HFFc6 (cell line): ENCODE measurements at regions not wholly inside any gene's neighbourhood (a gene's known extent, or its start where the extent isn't known, plus 50 kb on each side); places are given as distances from the start of the nearest gene placed in this dataset.

ENCODE experiments used
- DNase-seq: peaks from one replicate; pipeline ENCODE4 v3.0.0-alpha.2; 2018
- H3K27ac Mint-ChIP-seq: 2 replicates; pipeline ENCODE4 v1.8.0; 2020; ENCODE audit warnings: mild to moderate bottlenecking, mixed read lengths
- H3K27me3 Mint-ChIP-seq: 2 replicates; pipeline ENCODE4 v1.8.0; 2021; ENCODE audit warnings: mild to moderate bottlenecking, moderate library complexity, mixed read lengths; ENCODE audit not compliant: insufficient read depth
- H3K36me3 Mint-ChIP-seq: 2 replicates; pipeline ENCODE4 v1.8.0; 2021; ENCODE audit warnings: low read depth, mixed read lengths
- H3K4me1 Mint-ChIP-seq: 2 replicates; pipeline ENCODE4 v1.8.0; 2020; ENCODE audit warnings: low read depth, mixed read lengths
- H3K4me3 Mint-ChIP-seq: 2 replicates; pipeline ENCODE4 v1.8.0; 2020; ENCODE audit warnings: mild to moderate bottlenecking, moderate library complexity, mixed read lengths
- H3K9me3 Mint-ChIP-seq: 2 replicates; pipeline ENCODE4 v1.8.0; 2020; ENCODE audit warnings: mild to moderate bottlenecking, mixed read lengths
- TF ChIP-seq, protein P1 (sequence below): fragments of 200-600 bp; sonication (generic); IDR thresholded peaks from 2 replicates; pipeline ENCODE4 v1.5.0; 2021; ENCODE audit warnings: antibody characterized with exemption, mild to moderate bottlenecking

DNA sequence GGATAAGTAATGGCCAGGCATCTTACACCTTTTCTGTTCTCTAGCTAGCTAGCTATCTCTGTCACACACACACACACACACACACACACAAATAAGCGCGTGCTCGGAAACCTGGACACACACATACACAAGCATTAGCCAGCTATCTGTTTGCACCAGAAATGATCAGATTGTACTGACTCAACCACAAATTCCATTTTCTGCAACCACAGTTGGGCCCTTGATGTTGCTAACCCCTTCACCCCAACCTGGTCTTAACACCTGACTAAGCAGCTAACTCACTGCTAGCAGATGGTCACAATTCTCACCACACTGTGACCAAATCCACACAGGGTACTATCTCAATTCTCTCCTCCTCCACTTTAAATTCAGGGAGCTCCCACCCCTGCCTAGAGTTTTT is 183.0 kb upstream of the THBS1 start:
- no peaks in the 10 kb centered on the region for H3K9me3 Mint-ChIP-seq
- H3K27ac Mint-ChIP-seq: no peak overlapping the region
- peaks cover 52% of the 10 kb centered on the region for H3K4me1 Mint-ChIP-seq
- H3K27me3 Mint-ChIP-seq: no peaks in the 10 kb centered on the region
- no peak for DNase-seq
- peaks cover 7% of the 10 kb centered on the region for H3K36me3 Mint-ChIP-seq
- no peak overlapping the region for H3K4me3 Mint-ChIP-seq
- TF ChIP-seq, protein P1, sequence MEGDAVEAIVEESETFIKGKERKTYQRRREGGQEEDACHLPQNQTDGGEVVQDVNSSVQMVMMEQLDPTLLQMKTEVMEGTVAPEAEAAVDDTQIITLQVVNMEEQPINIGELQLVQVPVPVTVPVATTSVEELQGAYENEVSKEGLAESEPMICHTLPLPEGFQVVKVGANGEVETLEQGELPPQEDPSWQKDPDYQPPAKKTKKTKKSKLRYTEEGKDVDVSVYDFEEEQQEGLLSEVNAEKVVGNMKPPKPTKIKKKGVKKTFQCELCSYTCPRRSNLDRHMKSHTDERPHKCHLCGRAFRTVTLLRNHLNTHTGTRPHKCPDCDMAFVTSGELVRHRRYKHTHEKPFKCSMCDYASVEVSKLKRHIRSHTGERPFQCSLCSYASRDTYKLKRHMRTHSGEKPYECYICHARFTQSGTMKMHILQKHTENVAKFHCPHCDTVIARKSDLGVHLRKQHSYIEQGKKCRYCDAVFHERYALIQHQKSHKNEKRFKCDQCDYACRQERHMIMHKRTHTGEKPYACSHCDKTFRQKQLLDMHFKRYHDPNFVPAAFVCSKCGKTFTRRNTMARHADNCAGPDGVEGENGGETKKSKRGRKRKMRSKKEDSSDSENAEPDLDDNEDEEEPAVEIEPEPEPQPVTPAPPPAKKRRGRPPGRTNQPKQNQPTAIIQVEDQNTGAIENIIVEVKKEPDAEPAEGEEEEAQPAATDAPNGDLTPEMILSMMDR: no peak

DNA sequence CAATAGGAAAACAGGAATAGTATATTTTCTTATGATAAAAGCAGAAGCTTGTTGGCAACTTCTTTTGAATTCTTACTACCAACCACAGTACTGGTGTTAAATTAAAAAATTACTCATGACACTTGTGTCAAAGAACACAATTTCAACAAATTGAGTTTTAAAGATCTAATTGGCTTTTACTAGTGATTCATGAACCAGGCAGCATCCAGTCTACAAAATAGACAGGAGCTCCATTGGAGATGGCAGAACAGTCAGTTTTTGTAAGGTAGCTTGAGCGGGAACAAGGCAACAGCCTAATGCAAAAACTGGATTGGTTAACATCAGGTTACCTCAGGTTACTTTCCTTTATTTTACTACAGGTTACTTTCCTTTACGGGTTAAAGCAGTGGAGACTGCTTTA is 181.3 kb upstream of the THBS1 start:
- Mint-ChIP-seq H3K9me3 (no peaks in the 10 kb centered on the region), H3K4me1 (peaks cover 52% of the 10 kb centered on the region), H3K27ac (no peak overlapping the region), H3K27me3 (no peaks in the 10 kb centered on the region), H3K4me3 (no peak overlapping the region), H3K36me3 (peaks cover 7% of the 10 kb centered on the region)
- TF ChIP-seq, protein P1: no peak
- DNase-seq: no peak

DNA sequence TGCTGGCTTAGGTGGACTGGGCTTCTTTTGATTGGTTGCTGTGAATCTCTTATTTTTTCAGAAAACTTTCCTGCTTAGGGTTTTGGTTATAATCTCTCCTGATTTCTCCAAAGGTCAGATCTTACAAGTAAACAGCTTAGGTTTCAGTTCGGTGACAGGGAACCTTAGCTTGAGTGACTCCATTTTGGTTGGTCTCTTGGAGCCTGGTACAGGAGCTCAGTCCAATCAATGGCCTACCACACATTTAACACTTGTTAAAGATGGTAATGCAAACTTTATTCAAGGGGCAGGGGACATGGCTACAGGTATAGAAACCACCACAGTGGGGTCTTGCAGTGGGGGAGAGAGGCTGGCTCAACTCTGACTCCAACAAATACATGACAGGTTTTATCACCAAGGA is 180.9 kb upstream of the THBS1 start:
- peaks cover 56% of the 10 kb centered on the region for H3K4me1 Mint-ChIP-seq
- no peak overlapping the region for H3K4me3 Mint-ChIP-seq
- H3K36me3 Mint-ChIP-seq: peaks cover 7% of the 10 kb centered on the region
- peak overlapping the region; percentile 71 for H3K27ac Mint-ChIP-seq
- no peaks in the 10 kb centered on the region for H3K27me3 Mint-ChIP-seq
- H3K9me3 Mint-ChIP-seq: no peaks in the 10 kb centered on the region
- no peak for DNase-seq
- TF ChIP-seq, protein P1: no peak

DNA sequence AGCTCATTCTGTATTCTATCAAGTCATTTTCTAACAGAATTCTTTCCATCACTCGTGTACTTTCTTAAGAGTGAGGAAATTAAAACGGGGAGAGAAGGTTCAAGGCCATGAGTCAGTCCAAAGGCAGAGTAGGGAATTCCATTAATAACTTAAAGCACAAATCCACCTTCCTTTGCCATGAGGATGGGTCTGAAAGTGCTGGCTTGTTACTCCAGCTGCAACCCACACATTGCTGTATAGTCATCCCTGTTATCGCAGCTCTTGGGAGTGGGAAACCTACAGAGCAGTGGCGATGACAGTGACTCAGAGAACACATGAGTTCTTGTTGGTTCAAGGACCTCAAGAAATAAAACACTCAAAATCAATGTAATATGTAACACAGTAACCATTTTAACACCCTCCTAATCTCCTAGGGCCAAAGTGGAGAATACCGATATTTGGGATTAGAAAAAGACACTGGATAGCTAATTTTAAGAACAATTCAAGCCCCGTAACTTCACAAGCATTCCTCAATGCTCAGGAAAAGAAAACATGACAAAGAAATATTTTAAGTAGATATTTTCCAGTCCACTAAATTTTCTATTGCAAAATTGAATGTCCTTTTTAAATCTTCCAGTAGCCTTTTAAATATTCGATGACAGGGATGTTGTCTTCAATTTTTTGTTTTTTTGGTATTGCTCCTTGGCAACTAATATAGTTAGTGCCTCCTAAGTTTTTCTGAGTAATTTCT is 179.9 kb upstream of the THBS1 start:
- no peaks in the 10 kb centered on the region for H3K9me3 Mint-ChIP-seq
- peak; percentile 45 for DNase-seq

DNA sequence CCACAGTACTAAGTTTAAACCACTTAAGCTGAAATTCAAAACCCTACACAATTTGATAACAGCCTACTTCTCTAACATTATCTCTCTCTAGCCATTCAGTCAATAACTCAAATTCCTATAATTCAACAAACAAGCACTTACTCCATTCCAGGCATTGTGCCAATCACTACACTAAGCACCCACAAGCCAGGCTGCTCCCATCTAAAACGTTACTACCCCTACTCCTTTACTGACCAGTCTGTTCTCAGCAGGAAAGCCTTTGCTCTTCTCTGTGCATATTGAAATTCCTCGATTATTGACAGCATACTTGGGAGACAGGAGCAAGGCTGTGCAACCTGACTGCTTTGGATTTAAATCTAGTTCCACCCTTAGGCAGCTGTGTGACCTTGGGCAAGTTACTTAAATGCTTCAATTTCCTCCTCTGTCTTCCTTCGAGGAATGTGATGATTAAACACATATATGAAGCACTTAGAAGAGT is 177.2 kb upstream of the THBS1 start:
- TF ChIP-seq, protein P1: no peak
- H3K4me3 Mint-ChIP-seq: peak overlapping the region; percentile 1
- peak overlapping the region; percentile 96 for H3K27ac Mint-ChIP-seq

More for the DNA sequence above, 179.9 kb upstream of the THBS1 start:
- H3K4me1 Mint-ChIP-seq: peaks cover 66% of the 10 kb centered on the region
- H3K27me3 Mint-ChIP-seq: no peaks in the 10 kb centered on the region
- peak overlapping the region; percentile 12; the same call in 1 of the 2 replicates for H3K4me3 Mint-ChIP-seq
- H3K27ac Mint-ChIP-seq: peak overlapping the region; percentile 71
- H3K36me3 Mint-ChIP-seq: peaks cover 7% of the 10 kb centered on the region
- TF ChIP-seq, protein P1: no peak

More for the DNA sequence above, 177.2 kb upstream of the THBS1 start:
- H3K36me3 Mint-ChIP-seq: peaks cover 7% of the 10 kb centered on the region
- H3K9me3 Mint-ChIP-seq: no peaks in the 10 kb centered on the region
- peaks cover 87% of the 10 kb centered on the region for H3K4me1 Mint-ChIP-seq
- DNase-seq: peak; percentile 44
- no peaks in the 10 kb centered on the region for H3K27me3 Mint-ChIP-seq
